Natural killer cell treated with Interleukin-12 subunit alpha and Interleukin-12 subunit beta and Interleukin-15 and Interleukin-18, amount 100 ng/mL, for 72 hours (primary cell): ENCODE measurements at regions not wholly inside any gene's neighbourhood (a gene's known extent, or its start where the extent isn't known, plus 50 kb on each side); places are given as distances from the start of the nearest gene placed in this dataset.
"Not testable (repeated sequence)": the region's sequence is repeated elsewhere in the genome, so short reads cannot be mapped to it uniquely, and the experiment has no call there.

Experiments
- ATAC-seq, 2 donors: fragments of 150-1000 bp; cut with Tn5 transposase in 1 of 2; sonication (Bioruptor Pico), chemical (Tn5 transposase) in 1 of 2; 2 replicates each; pipeline ENCODE4 v1.10.0; 2021
- DNase-seq: peaks from one replicate; pipeline ENCODE4 v3.0.0; 2022; ENCODE audit warnings: low spot score
- H3K27ac Mint-ChIP-seq, 2 donors: 1 replicate in 1 of 2; 2 replicates in 1 of 2; pipeline ENCODE4 v1.8.0; 2022; ENCODE audit warnings: mixed read lengths in 2 of 2, mild to moderate bottlenecking in 1 of 2, moderate library complexity in 1 of 2
- H3K27me3 Mint-ChIP-seq, 2 donors: 1 replicate in 1 of 2; 2 replicates in 1 of 2; pipeline ENCODE4 v1.8.0; 2022; ENCODE audit warnings: mixed read lengths in 2 of 2
- H3K36me3 Mint-ChIP-seq: one replicate; pipeline ENCODE4 v1.8.0; 2022; ENCODE audit warnings: mixed read lengths
- H3K4me1 Mint-ChIP-seq, 2 donors: 1 replicate in 1 of 2; 2 replicates in 1 of 2; pipeline ENCODE4 v1.8.0; 2022; ENCODE audit warnings: low read depth in 2 of 2, mixed read lengths in 2 of 2, mild to moderate bottlenecking in 1 of 2
- H3K4me3 Mint-ChIP-seq: one replicate; pipeline ENCODE4 v1.8.0; 2022; ENCODE audit warnings: mixed read lengths
- H3K9me3 Mint-ChIP-seq: 2 replicates; pipeline ENCODE4 v1.8.0; 2022; ENCODE audit warnings: mixed read lengths

GRCh38 chr12:33614630-33615029 is 175.0 kb upstream of the SYT10 start:
- no peak for DNase-seq
- no peak overlapping the region for H3K4me3 Mint-ChIP-seq
- no peaks in the 10 kb centered on the region for H3K4me1 Mint-ChIP-seq
- no peaks in the 10 kb centered on the region for H3K27me3 Mint-ChIP-seq
- no peak for ATAC-seq
- no peak overlapping the region for H3K27ac Mint-ChIP-seq
- H3K36me3 Mint-ChIP-seq = peaks cover 7% of the 10 kb centered on the region
- H3K9me3 Mint-ChIP-seq = peaks cover 13% of the 10 kb centered on the region

DNA sequence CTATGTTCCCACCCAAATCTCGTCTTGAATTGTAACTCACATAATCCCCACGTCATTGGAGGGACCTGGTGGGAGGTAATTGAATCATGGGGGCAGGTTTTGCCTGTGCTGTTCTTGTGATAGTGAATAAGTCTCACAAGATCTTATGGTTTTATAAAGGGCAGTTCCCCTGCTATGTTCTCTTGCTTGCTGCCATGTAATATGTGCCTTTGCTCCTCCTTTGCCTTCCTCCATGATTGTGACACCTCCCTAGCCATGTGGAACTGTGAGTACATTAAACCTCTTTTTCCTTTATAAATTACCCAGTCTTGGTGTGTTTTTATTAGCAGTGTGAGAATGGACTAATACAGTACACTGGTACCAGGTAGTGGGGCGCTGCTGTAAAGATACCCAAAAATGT is 177.6 kb upstream of the SYT10 start:
- Mint-ChIP-seq H3K9me3 (peaks cover 19% of the 10 kb centered on the region), H3K4me3 (no peak overlapping the region), H3K27ac (no peak overlapping the region), H3K27me3 (no peaks in the 10 kb centered on the region), H3K36me3 (peaks cover 13% of the 10 kb centered on the region), H3K4me1 (no peaks in the 10 kb centered on the region)
- DNase-seq = no peak
- ATAC-seq = no peak

DNA sequence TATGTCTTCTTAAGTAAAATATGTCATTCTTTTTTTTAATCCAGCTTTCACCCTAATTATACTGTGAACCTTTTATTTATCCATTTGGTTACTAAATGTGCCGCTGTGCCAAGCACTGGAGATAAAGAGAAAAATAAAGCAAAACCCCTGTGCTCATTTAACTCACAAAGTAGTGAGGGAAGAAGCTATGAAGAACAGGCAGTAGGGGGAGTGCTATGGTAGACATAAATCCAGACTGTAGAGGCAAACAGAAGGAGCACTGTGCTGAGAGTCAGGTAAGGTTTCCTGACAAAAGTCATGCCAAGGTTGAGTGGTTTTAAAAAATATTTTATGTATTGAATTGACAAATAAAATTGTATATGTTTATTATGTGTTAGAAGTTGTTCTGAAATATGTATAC is 188.5 kb upstream of the SYT10 start:
- Mint-ChIP-seq H3K4me1 (no peaks in the 10 kb centered on the region), H3K27me3 (no peaks in the 10 kb centered on the region)
- no peak for ATAC-seq

DNA sequence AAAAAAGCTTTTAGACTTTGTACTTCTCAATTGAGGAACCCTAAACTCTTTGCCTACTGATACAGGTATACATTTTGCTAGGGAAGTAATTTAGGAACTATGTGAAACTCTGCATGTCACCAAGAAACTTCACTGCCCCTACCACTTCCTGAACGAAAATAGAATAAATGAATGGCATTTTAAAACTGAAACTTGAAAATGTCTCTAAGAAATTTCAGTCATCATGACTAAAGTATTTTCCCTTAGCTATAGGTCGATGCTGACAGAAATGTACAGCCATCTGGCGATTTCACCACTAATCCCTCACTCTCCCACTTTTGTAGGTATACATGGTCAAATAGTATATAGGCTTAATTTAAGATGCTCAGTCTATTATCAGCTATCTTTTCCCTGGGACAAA is 194.9 kb upstream of the SYT10 start:
- H3K36me3 Mint-ChIP-seq = no peaks in the 10 kb centered on the region
- H3K27ac Mint-ChIP-seq = no peak overlapping the region
- ATAC-seq = no peak
- peaks cover 17% of the 10 kb centered on the region for H3K9me3 Mint-ChIP-seq
- DNase-seq = no peak
- no peaks in the 10 kb centered on the region for H3K27me3 Mint-ChIP-seq
- H3K4me3 Mint-ChIP-seq = no peak overlapping the region
- H3K4me1 Mint-ChIP-seq = no peaks in the 10 kb centered on the region

More for the DNA sequence above, 188.5 kb upstream of the SYT10 start:
- no peak overlapping the region for H3K27ac Mint-ChIP-seq
- peaks cover 11% of the 10 kb centered on the region for H3K9me3 Mint-ChIP-seq
- H3K4me3 Mint-ChIP-seq = no peak overlapping the region
- DNase-seq = no peak
- no peaks in the 10 kb centered on the region for H3K36me3 Mint-ChIP-seq

GRCh38 chr12:33636930-33637329 is 197.3 kb upstream of the SYT10 start:
- not testable (repeated sequence) for H3K4me3 Mint-ChIP-seq, H3K27me3 Mint-ChIP-seq, ATAC-seq, H3K36me3 Mint-ChIP-seq, H3K27ac Mint-ChIP-seq, DNase-seq, H3K4me1 Mint-ChIP-seq
- peaks cover 14% of the 10 kb centered on the region for H3K9me3 Mint-ChIP-seq

- no peak for DNase-seq
- Mint-ChIP-seq H3K36me3 (no peaks in the 10 kb centered on the region), H3K27me3 (no peaks in the 10 kb centered on the region), H3K27ac (no peak overlapping the region), H3K9me3 (peaks cover 15% of the 10 kb centered on the region), H3K4me3 (no peak overlapping the region), H3K4me1 (no peaks in the 10 kb centered on the region)
- ATAC-seq = no peak
Observed at GRCh38 chr12:33639975-33640374, 200.4 kb upstream of the SYT10 start.

DNA sequence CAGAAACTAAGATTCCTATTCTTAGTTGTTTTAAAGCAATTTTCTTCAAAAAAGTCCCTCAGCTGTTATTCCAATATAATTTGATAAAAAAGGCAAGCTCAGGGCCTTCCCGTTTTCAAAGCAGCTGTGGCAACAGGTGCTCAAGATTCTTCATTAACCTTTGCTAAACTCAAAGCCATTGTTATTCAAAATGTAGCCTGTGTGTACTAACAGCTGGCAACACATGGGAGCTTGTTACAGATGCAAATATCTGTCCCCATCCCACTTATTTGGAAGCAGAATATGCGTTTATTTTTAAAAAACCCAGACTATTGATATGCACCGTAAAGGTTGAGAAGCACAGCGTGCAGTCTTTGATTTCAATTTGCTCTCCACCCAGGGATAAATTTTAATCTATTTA is 210.4 kb upstream of the SYT10 start:
- no peak overlapping the region for H3K27ac Mint-ChIP-seq
- H3K4me1 Mint-ChIP-seq = no peaks in the 10 kb centered on the region
- no peak overlapping the region for H3K4me3 Mint-ChIP-seq
- no peak for DNase-seq
- no peak for ATAC-seq
- H3K36me3 Mint-ChIP-seq = no peaks in the 10 kb centered on the region
- H3K27me3 Mint-ChIP-seq = no peaks in the 10 kb centered on the region
- peaks cover 5% of the 10 kb centered on the region for H3K9me3 Mint-ChIP-seq

DNA sequence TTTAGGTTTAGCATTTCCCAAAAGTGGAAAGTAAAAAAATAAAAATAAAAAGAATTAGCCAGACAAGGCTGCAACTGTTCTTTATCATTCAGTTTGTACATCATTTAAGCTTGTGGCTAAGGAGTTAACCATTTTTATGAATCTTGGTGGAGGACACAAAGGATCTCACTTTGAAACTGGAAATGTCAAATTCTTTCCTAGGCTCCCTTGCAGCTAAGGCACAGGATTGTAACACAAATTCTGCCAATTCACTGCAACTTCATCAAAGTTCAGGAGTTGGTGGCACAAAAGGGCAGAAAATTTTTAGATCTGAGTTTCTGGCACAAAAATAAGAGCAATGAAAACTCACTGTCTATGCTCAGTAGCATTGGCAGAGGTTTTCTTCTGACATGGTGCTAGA is 211.2 kb upstream of the SYT10 start:
- Mint-ChIP-seq H3K27me3 (no peaks in the 10 kb centered on the region), H3K4me1 (no peaks in the 10 kb centered on the region), H3K9me3 (peaks cover 5% of the 10 kb centered on the region), H3K4me3 (no peak overlapping the region), H3K36me3 (no peaks in the 10 kb centered on the region), H3K27ac (no peak overlapping the region)
- ATAC-seq (no peak), DNase-seq (no peak)

- Mint-ChIP-seq H3K9me3 (peaks cover 5% of the 10 kb centered on the region), H3K36me3 (no peaks in the 10 kb centered on the region), H3K4me3 (no peak overlapping the region), H3K4me1 (no peaks in the 10 kb centered on the region), H3K27ac (no peak overlapping the region), H3K27me3 (no peaks in the 10 kb centered on the region)
- DNase-seq (no peak), ATAC-seq (no peak)
Observed at GRCh38 chr12:33653362-33653761, 213.7 kb upstream of the SYT10 start.

GRCh38 chr12:33654313-33654712 is 214.7 kb upstream of the SYT10 start:
- Mint-ChIP-seq H3K4me3 (no peak overlapping the region), H3K27ac (no peak overlapping the region), H3K4me1 (no peaks in the 10 kb centered on the region), H3K27me3 (no peaks in the 10 kb centered on the region), H3K36me3 (no peaks in the 10 kb centered on the region), H3K9me3 (peaks cover 5% of the 10 kb centered on the region)
- ATAC-seq (no peak), DNase-seq (no peak)

GRCh38 chr12:33663000-33663654 is 223.5 kb upstream of the SYT10 start:
- no peaks in the 10 kb centered on the region for H3K4me1 Mint-ChIP-seq
- H3K36me3 Mint-ChIP-seq = no peaks in the 10 kb centered on the region
- no peak overlapping the region for H3K27ac Mint-ChIP-seq
- H3K4me3 Mint-ChIP-seq = no peak overlapping the region
- DNase-seq (no peak), ATAC-seq (no peak)
- no peaks in the 10 kb centered on the region for H3K27me3 Mint-ChIP-seq
- peaks cover 9% of the 10 kb centered on the region for H3K9me3 Mint-ChIP-seq

DNA sequence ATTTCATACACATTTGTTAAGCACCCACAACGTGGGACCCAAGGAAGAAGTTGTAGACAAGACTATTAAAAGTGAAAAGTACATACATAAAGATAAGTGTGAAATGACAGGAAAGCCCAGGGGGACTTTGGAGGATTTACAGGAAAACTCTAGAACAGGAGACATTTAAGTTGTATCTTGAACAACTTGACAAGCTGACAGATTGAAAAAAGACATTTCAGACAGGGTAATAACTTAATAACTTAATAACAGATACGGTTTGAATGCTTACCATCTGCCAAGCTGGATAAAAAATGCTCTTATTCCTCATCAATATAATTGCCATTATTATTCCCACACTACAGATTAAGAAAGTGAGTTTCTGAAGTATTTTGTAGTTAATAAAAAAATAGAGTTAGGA is 229.7 kb upstream of the SYT10 start:
- Mint-ChIP-seq H3K9me3 (peaks cover 7% of the 10 kb centered on the region), H3K4me3 (no peak overlapping the region), H3K4me1 (no peaks in the 10 kb centered on the region), H3K27ac (no peak overlapping the region), H3K27me3 (no peaks in the 10 kb centered on the region), H3K36me3 (no peaks in the 10 kb centered on the region)
- DNase-seq (no peak), ATAC-seq (no peak)

DNA sequence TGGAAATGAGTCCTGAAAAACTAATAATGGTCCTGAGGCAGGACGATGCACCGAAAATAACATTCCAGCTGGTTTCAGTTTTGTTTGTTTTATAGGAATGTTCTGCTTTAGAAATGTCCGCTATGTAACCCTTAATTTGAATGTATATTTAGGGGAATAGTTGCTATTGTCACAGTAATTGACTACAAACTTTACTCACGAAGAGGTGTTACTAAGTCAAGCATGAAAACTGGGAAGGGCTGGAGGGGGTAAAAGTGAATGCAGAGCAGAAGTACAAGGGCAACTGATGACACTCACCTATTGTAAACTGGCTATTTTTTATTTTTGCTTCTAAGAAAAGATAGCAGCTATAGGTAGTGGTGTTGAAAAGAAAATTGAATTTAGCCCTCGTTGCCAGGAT is 230.7 kb upstream of the SYT10 start:
- no peak for DNase-seq
- no peak for ATAC-seq
- no peaks in the 10 kb centered on the region for H3K27me3 Mint-ChIP-seq
- H3K9me3 Mint-ChIP-seq = peaks cover 4% of the 10 kb centered on the region
- H3K4me1 Mint-ChIP-seq = no peaks in the 10 kb centered on the region
- no peak overlapping the region for H3K4me3 Mint-ChIP-seq
- H3K27ac Mint-ChIP-seq = no peak overlapping the region
- no peaks in the 10 kb centered on the region for H3K36me3 Mint-ChIP-seq

DNA sequence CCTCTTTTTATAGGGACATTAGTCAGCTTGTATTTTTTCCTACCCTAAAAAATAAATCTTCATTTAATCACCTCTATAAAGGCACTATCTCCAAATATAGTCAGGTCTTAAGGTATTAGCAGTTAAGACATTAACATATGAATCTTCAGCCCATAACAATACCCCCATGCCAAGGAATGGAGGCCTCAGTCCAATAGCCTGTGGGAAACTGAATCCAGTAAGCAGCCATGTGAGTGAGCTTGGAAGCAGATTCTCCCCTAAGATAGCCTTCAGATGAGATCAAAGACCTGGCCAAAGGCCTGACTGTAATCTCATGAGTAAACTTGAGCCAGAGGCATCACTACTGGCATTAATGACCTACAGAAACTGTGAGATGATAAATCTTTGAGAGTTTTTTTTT is 232.1 kb upstream of the SYT10 start:
- Mint-ChIP-seq H3K27me3 (no peaks in the 10 kb centered on the region), H3K4me3 (no peak overlapping the region), H3K4me1 (no peaks in the 10 kb centered on the region), H3K27ac (no peak overlapping the region), H3K9me3 (peaks cover 7% of the 10 kb centered on the region), H3K36me3 (no peaks in the 10 kb centered on the region)
- ATAC-seq = no peak
- no peak for DNase-seq

DNA sequence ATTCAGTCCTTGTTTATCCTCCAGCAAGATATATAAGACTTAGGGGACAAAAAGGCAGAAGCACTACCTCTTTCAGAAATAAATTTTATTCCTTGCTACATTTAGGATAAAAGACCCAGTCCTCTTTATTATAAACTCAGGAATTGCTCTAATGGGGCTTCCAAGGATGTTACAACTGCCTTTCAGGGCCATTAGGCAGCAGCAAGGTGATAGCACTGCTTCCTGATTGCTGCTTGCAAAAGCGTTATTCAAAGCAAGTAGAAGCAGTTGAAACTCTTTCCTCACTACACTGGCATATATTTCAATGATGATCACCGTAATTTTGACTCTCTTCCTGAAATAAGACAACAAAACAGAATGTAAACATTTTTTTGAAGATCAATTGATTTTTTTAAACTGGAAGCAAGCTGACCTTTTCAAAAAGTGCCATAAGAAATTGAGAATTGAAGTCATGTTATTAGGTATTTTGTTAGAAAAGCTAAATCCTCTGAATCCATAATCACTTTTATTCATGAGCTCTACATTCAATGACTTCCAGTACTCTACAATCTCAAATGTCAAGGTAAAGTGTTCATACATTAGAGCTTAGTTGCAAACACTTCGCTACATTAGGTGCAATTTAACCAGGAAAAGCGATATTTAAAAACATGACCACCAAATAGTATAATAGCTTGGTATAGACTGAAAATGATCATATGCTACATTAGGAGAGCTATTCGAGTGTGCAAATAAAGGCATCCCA is 233.4 kb upstream of the SYT10 start:
- DNase-seq (no peak), ATAC-seq (no peak)
- peaks cover 7% of the 10 kb centered on the region for H3K9me3 Mint-ChIP-seq
- no peak overlapping the region for H3K27ac Mint-ChIP-seq
- H3K4me3 Mint-ChIP-seq = no peak overlapping the region
- H3K27me3 Mint-ChIP-seq = no peaks in the 10 kb centered on the region
- no peaks in the 10 kb centered on the region for H3K4me1 Mint-ChIP-seq
- H3K36me3 Mint-ChIP-seq = no peaks in the 10 kb centered on the region
